ENCODE measurements at regions not wholly inside any gene's neighbourhood (a gene's known extent, or its start where the extent isn't known, plus 50 kb on each side); places are given as distances from the start of the nearest gene placed in this dataset.

GRCh38 chr12:98409548-98409947 lies 105.8 kb upstream of the TMPO start:
- TF ChIP-seq CTCF (conservative IDR thresholded peaks at IDR 0.05; ENCODE audit: low read length) (no peak), EZH2phosphoT487 (IDR thresholded peaks at IDR 0.05; ENCODE audit: borderline replicate concordance, low read depth, low read length) (no peak)
